GM12864 (cell line): ENCODE measurements at regions not wholly inside any gene's neighbourhood (a gene's known extent, or its start where the extent isn't known, plus 50 kb on each side); places are given as distances from the start of the nearest gene placed in this dataset.

Experiments used
- DNase-seq: peaks from one replicate; pipeline ENCODE4 v3.0.0-alpha.2; 2011; ENCODE audit warnings: low read depth
- H3K4me3 ChIP-seq: 2 replicates; pipeline ENCODE4 v1.5.1; 2011; ENCODE audit warnings: mild to moderate bottlenecking, low read depth, low read length, control low read depth
- CTCF ChIP-seq: IDR thresholded peaks from 2 replicates; pipeline ENCODE4 v1.5.1; 2011; ENCODE audit warnings: low read depth, mild to moderate bottlenecking, moderate library complexity, low read length, control low read depth, inconsistent platforms; ENCODE audit errors: missing control alignments

DNA sequence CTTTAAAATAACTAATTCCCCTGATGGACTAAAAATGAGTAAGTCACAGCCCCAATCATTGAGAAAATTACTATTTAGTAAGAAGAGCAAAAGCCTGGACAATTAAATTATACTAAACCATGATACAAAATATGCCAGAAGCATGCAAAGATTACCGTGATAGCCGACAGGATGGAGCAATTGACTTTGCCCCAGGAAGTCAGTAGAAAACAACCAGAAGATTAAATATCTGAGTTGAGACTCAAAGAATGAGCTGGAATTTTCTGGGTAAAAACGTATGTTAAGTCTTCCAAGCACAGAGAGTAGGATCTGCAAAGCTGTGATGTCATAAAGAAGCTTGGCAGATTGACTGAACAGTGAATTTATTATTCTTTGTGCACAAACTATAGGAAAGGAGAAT lies 816.1 kb upstream of the TENM3 start:
- no peak overlapping the region for H3K4me3 ChIP-seq
- no peak for DNase-seq
- TF ChIP-seq CTCF: no peak

DNA sequence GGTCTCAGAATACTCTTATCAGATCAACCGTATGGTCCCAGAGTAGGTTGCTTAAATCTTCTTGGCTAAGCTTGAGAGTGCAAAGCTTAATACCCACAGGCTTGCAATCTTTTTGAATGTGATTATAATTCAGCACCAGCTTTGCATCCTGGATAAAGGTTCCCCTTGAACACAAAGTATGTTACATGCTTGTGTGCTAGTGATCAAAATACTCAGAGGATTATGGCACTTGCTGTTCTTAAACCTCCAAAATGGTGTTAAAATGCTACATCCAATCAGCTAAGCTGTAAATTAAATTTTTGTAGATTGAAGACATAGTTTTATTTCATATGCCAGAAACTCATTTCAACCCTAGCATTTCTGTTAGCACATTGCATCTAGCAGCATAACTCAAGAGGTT lies 812.2 kb upstream of the TENM3 start:
- no peak overlapping the region for H3K4me3 ChIP-seq
- no peak for TF ChIP-seq CTCF
- DNase-seq: no peak

DNA sequence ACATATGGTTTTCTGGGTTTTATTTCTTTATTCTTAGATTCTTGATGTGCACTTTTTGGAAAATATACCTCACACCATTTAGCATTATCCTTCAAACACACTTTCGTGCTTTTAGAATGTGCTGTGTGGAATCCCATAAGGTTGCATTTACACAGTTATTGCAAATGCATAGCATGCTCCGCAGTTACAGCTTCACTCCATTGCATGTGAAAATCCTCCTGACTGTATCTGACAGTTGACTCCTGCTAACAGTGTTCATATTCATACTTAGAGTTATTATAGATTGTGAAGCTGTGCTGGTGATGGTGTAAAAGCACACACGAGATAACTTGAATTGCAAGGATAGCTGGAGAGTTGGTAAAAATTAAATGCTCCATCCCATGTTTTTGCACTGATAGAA lies 811.5 kb upstream of the TENM3 start:
- DNase-seq: no peak
- H3K4me3 ChIP-seq: no peak overlapping the region
- no peak for TF ChIP-seq CTCF

GRCh38 chr4:181432335-181432734 lies 810.9 kb upstream of the TENM3 start:
- no peak for DNase-seq
- H3K4me3 ChIP-seq: no peak overlapping the region
- TF ChIP-seq CTCF: no peak

GRCh38 chr4:181437895-181438294 lies 805.3 kb upstream of the TENM3 start:
- H3K4me3 ChIP-seq: no peak overlapping the region
- no peak for DNase-seq
- no peak for TF ChIP-seq CTCF

- TF ChIP-seq CTCF: no peak
- no peak for DNase-seq
- H3K4me3 ChIP-seq: no peak overlapping the region
Observed at GRCh38 chr4:181438641-181439040, 804.6 kb upstream of the TENM3 start.

DNA sequence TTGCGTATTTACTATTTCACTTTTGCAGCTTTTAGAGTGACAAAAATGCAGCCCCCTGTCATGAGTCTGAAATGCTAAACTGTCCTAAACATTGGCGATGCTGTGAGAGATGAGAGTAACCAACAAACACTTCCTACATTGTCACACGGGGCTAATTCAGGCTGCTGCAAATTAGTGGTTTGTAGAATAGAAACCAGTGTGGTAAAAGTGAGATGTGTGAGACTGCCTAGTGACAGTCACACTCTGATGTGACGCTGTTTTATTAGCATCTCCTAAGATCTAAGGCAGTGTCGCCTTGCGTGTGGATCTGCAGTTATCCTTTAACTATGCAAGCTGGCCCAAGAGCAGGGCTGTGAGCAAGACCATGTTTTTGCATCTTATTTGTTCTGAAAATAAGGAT lies 800.2 kb upstream of the TENM3 start:
- DNase-seq: no peak
- no peak overlapping the region for H3K4me3 ChIP-seq
- TF ChIP-seq CTCF: no peak
